DMS53 treated with DMSO at 0.1 percent for 48 hours (cell line): ENCODE measurements at regions not wholly inside any gene's neighbourhood (a gene's known extent, or its start where the extent isn't known, plus 50 kb on each side); places are given as distances from the start of the nearest gene placed in this dataset.

Experiments used
- DNase-seq: peaks from one replicate; lab custom pipeline; 2025; ENCODE audit not compliant: unreplicated experiment; lab: John Stamatoyannopoulos, UW

DNA sequence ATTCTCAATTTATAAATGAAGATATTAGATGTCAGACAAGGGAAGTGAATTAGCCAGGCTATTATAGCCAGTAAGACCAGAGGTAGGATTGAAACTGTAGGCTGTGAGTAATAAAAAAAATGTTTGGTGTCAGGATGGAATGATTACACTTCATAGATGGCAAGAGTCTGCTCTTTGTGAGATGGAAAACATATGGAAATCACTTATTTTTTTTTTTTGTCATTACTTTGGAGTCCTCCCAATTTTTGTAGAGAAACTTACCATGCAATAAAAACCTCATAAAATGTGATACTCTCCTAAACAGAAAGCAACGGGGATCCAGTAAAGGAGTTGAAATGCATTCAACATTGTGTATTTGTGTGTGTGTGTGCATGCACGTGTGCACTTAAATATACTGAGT lies 532.7 kb upstream of the CDH8 start:
- no peak for DNase-seq

DNA sequence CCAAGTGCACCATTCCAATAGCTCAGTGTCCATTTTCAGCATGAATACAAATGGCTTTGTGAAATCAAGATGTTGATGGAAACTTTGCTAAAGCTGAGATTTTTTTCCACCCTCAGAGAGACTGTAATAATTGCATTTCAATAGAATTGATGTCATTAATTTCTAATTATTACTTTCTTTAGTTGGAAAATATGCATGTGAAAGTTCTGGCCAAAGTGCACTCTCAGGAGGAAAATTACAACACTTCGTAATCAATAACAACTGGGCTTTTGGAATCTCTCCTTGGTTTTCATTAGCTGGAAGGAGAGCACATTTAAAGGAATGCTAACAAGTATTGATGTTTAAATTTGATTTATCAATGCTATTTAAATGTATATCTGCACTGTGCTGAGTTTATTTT lies 529.5 kb upstream of the CDH8 start:
- DNase-seq, result no peak

DNA sequence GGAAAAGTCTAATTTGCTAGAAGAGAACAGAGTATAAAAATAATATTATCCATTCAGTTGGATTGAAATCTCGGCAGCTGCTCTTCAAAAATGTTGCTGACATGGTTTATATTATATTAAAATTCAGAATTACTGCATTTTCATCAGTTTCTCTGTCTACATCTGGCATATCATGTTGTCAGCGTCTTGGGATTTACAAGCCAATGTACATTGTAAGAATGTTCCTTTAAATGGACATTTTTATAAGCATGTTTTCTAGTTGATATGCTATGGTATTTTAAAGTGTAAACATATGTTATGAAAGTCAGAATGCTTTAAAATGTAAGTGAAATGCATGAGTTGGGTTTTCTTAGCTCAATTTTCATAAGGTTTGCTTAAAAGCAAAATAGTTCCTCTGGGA lies 528.1 kb upstream of the CDH8 start:
- DNase-seq, result no peak

DNA sequence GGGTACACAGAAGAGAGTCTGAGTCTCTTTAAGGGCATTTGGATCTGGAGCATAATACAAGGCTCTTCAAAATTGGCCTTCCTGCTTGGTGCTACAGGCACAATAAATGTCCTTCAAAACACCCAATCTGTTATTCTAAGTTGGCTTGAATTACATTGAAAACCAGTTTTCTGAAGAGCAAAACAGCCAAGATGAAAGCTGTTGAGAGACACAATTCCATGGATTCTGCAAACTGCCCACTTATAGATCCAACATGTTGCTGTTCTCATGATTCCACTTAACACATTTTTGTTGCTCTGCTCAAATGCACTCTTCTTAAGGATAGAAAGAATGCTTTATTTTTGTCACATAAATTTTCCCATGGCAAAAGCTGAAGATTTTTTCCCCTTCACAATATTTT lies 525.9 kb upstream of the CDH8 start:
- DNase-seq, result no peak

DNA sequence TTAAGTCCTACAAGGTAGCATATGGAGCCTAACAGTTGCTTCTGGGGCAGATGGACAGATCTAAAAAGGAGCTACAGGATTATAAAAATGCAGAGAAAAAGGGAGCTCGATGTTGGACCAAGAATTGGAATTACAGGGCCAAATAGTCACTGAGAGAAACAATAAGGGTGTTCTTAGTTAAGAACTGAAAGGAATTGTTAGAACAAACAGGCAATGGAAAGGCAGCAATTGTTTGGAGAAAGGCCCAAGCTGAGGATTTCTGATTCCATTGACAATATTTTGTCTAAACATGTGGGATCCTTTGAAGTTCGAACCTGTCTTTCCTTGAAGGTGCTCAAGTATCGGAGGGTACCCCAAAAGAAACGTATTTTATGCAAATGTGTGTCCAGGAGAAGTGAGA lies 513.6 kb upstream of the CDH8 start:
- DNase-seq, result no peak

DNA sequence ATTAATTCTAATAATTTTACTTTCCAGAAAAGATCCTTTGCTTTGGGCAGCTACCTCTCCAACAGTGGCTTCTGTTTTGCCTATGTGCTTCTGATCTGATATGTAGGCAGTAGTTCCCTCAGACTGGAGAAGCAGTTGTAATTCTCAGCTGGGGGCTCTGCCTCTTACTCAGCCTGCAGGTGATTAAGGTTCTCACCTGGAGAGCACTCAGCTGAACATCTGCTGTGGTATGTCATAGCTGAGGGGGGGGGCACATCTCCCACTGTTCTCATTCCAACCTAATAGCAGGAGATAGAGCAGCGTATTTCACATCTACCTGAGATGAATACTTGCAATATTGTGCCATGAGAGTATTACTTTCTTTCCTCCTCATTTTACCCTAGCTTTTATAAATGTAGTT lies 511.9 kb upstream of the CDH8 start:
- DNase-seq, result no peak

DNA sequence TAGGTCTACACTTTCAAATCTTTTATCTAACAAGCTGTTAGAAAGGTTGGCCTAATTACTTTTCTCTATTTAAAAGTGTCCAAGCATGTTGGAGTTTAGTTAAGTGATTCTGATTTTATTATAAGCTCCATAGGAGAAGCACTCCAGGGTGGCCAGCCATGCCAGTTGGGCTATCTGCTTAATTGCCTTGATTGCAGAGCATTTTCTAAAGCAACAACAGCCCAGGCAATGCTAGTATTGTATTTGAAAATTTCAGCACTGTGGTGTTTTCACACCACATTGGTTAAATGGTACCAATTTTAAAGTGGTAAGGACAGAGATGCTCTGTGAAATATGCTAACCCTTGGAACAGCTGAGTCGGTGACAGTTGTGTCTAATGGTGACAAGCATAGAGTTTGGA lies 510.5 kb upstream of the CDH8 start:
- no peak for DNase-seq

DNA sequence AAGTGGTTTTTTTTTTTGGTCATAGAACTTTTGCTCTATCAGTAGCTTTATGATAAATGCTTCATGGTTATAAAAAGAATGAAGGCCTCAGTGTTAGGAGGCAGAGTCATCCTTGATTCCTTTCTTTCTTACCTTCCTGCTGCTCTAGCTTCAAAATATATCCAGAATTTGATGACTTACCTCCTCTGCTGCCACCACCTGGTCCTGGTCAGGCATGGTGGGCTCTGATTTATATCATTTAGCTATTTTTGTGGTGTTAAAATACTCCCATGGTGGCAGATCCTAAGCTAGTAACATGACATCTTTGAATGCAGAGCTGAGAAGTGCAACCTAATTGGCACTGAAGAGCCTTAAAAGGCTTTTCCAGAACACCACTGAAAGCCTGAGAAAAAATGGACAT lies 508.8 kb upstream of the CDH8 start:
- no peak for DNase-seq

DNA sequence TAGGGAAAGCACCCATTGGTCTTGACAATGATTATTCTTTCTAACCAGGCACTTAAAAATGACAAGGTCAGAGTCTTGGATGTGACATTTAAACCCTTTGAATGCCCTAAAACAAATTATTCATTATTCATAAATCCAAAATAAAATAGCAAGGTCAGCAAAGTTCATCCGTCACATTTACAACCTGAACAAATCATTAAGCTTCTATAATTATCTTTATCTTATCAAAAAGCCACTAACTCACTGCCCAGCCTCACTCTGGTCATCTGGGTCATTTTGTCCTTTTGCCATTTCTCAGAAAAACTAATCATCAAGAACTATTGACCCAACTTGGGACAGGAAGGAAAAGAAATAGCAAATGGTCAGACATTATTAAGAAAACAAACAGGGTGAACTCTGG lies 507.3 kb upstream of the CDH8 start:
- no peak for DNase-seq

DNA sequence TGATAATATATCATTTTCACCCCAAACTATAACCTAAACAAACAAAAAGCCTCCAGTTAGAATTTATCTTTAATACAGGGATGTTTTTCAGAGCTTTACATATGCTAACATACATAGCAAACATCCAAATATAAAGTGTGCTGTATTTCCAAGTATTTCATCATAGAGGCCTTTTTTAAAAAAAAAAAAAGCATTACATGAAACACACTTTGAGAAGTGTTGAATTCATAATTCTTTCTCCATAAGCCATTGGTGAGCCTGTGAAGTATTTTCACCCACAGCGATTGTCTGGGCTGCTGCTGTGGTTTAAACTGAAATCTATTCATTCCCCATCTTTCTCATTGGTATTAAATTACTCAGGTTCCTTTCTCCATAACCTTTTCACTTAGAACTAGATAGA lies 503.4 kb upstream of the CDH8 start:
- DNase-seq, result no peak

DNA sequence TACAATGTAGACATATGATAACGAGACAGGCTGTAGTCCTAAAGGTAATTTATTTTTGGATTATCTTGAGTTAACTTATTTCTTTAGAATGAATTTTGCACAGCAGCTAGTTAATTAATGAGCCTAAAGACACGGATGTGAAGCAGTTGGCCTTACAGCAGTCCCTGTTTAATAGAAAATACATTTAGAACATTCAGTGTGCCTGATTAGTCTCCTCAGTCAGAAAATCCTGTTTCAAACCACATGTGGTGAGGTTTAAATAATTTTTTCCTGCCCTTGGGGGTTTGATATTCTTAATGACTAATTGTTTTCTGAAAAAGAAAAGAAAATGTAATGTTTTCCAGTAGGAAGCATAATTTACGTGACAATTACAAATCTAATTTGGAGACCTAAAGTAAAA lies 494.2 kb upstream of the CDH8 start:
- no peak for DNase-seq

DNA sequence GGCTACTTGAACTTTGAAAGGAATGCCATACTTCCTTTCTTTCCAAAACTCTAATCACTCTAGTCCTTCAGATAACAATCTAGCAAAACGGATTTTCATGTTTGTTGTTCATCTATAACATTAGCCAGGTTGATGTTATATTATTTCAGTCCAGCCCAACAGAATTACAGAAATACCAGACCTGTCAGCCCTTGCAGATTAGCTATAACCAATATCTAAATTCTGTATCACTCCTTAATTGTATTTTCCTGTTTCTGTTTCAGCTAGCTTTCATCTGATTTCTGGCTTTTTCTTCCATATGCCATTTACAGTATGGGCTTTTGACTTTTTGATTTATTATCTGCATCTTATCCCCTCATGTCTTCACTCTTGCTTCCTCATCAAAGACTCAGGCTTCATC lies 479.8 kb upstream of the CDH8 start:
- no peak for DNase-seq

DNA sequence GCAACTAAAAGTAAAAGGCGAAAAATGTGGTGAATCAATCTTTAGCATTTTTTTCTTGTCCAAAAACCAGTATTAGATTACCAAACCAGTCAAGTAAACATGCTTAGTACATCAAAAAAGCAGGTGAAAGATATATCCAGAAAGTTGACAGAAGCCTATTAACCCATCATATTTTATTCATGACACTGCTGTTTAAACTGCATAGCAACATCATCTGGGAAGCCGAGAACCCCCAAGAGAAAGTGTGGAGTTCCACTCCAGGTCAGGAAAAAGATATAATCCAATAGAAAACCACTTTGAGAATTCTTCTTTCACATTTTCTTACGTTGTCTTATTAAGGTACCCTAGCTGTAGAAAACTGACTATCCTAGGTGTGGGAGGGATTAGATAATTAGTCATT lies 466.8 kb upstream of the CDH8 start:
- DNase-seq, result no peak

DNA sequence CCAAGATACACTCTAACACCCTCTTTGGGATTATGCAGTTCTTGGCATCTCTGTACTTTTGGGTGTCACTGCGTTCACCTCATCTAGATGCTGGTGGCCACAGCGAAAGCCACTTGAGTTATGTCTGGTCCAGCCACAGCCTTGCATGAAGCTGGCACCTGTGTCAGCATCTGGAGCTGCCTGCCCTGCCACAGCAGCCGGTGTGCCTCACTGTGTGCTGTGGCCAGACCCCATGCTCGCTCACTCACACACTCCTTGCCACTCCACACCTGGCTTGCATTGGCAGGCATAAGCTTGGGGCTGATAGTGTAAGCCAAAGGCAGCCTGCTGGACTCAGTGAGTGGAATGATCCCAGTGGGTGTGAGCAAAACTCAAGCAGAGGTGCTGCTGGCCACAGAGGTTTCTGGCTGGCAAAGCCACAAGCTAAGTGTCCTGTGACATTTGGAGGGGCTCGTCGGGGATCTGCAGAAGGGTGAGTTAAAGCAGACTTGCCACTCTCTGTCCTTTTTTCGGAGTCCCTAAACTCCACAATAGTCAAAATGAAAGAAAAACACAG lies 442.7 kb upstream of the CDH8 start:
- no peak for DNase-seq

DNA sequence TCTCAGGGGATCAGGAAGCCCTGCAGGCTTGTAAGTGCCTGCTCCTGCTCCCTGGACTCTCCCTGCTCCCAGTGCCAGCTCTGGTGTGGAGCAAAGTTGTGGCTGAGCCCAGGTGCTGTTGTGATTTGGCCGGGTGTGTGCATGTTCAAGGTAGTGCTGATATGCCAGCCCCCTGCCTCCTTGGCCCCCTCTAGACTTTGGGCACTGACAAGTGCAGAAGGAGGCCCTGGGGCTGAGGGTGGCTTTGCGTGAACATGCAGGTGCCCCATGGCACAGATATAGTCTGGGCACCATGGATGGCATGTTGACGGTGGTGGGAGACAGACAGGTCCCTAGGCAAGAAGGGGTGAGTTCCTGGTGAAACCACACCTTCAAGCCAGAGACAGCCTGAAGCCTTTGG lies 441.6 kb upstream of the CDH8 start:
- DNase-seq, result no peak

DNA sequence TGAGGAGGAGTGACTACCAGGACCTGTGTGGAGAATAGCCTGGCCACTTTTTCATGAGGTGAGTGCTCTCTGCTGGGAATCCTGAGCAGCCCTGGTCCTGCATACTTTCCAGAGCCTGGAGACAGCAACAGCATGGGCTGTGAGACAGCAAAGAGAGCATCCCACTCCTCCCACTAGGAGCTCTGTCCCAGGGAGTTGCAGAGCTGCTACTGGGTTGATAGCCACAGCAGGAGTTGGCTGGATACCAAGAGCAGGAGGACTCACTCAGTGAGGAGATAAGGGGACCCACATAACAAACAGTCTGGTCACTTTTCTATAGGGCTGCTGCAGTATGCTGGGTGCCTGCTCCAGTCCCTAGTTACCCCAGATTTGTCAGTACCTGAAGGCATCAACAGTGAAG lies 439.3 kb upstream of the CDH8 start:
- DNase-seq, result no peak

DNA sequence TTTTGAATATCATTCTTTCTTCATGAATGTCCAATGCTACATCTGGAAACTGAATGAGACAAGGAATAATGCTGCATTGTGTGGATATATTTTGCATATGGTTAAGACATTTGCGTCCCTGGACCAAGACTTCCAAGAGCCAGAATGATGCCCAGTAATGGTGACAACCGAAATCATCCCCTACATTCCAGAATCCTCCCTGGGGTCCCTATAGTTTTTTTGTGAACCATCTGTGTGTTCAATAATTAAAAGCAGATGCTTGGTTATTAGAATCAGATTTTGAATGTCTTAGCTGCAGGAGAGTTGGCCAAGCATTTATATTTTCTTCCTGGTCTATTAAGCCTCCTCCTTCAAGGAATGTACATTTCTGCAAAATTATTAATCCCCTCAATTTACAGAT lies 426.7 kb upstream of the CDH8 start:
- DNase-seq, result no peak

DNA sequence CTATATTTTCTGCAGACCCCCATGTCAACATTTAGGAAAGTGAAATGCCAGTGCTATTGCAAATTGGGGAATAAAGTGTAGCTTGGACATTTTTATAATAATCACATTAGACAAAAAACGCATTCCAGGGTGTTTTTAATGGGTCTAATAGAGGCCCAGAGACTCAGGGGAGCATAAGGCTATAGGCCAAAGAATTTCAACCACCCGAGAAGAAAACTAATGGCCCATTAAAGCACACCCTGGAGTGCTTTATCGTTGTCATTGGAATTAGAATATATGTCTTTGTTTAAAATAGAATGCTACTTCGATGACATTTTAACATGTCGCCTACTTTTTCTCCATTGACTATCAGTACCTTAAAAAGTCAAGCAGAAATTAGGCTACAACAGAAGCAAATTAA lies 414.1 kb upstream of the CDH8 start:
- DNase-seq, result no peak

DNA sequence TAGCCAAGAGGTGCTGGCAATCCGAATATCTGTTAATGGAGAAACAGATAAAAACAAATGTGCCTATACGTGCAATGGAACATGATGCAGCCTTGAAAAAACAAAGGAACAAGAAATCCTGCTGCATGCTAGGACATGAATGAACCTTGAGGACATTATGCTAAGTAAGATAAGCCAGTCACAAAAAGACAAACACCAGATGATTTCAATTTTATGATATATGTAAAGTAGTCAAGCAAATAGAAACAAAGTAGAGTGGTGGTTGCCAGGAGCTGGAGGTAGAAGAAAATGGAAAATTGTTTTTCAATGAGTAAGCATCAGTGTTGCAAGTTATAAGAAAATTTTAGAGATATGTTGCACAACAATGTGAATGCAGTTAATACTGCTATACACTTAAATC lies 409.7 kb upstream of the CDH8 start:
- DNase-seq, result no peak

DNA sequence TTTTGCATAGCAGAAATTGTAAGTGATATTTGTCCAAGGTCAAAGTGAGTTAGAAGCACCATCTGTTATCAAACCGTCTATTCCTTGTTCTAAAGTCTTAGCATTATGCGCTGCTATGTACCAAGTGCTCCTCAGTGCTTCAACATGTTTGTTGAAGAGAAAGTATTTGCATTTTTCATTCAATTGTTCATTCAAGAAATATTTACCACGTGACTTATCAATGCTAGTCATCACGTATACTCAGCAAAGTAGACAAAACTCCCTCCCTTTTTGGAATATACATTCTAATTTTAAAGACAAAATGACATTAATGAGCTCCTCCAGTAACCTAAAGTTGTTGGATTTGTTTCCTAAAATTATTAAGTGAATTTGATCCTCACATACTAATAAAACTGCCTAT lies 388.0 kb upstream of the CDH8 start:
- no peak for DNase-seq

DNA sequence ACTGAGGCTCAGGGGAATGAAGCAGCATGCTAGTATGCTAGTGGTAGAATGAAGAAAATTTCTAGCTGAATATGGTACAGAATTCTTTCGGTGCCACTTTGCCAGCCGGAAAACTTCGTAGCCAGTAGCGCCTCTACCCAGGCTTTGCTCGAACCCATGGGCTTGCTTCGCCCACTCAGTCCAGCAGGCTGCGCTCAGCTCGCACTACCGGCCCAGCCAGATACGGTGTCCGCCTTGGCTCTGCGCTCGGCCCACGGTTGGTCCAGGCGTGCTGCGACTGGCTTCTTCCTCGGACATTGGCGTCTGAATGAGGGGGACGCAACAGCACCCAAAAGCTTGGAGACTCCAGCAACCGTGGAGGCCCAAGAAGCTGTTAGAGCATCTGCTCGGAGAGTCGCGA lies 372.5 kb upstream of the CDH8 start:
- no peak for DNase-seq

DNA sequence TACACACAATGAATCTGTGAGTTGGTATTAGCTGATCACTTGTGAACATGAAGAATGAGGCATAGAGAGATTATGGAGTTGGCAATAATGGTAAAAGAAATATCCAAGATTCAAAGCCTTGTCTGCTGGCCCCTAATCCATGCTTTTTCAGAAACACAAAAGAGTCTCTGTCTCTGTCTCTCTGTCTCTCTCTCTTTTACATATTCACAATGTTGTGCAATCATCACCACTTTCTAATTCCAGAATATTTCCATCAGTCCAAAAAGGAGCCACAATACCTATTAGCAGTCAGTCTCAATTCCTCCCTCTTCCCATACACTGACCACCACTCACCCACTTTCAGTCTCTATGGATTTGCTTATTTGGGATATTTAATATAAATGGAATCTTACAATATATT lies 370.1 kb upstream of the CDH8 start:
- no peak for DNase-seq

DNA sequence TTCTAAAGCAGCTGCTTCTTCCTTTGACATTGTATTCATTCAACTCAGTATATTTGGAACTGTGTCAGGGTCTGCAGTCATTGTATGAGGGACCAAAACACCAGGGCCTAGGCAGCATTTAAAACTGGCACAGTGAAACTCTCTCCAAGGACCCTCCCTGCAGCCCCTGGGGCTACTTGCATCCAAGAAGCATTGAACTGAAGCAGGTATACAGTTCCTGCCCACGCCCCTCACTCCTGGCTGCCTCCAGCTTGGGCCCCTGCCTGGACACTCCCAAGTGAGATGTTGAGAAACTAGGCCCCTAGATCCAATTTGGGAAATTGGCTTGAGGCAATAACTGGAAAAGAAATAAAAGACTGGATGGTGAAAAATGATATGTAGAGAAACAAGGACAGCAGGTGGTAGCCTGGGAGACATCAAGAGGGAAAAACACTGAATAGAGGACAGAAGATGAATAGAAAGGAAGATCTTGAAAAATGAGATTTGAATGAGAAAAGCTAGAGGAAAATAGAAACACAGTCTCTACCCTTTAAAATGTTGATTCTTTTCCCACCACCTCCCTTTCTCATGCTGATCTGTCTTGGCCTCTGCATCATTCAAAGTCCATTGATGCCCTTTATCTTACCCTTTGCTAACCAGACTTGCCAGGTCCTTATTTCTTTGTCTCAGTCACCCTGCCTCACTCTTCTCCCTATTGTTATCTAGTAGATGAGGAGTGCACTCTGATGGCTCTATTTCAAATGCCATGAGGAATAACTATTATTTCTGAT lies 368.8 kb upstream of the CDH8 start:
- DNase-seq, result no peak
